RWPE1 (cell line): ENCODE measurements at regions not wholly inside any gene's neighbourhood (a gene's known extent, or its start where the extent isn't known, plus 50 kb on each side); places are given as distances from the start of the nearest gene placed in this dataset.
"Not testable (repeated sequence)": the region's sequence is repeated elsewhere in the genome, so short reads cannot be mapped to it uniquely, and the experiment has no call there.

Experiments used
- CTCF ChIA-PET: fragments of 350-600 bp; sonication (Branson Sonifier 250); formaldehyde crosslinking; extraction: SDS; loops from one replicate; lab custom pipeline; 2021; lab: Yijun Ruan, JAX
- POLR2A ChIA-PET: fragments of 400-600 bp; formaldehyde crosslinking; extraction: SDS; loops from one replicate; lab custom pipeline; 2020; ENCODE audit warnings: antibody characterized with exemption; ENCODE audit not compliant: low non-redundant PET; lab: Yijun Ruan, JAX
- DNase-seq: peaks from one replicate; pipeline ENCODE4 v3.0.0; 2012; ENCODE audit warnings: low spot score
- H3K27ac ChIP-seq: fragments of 450-650 bp; 2 replicates; pipeline ENCODE4 v1.5.1; 2017
- TF ChIP-seq, protein P1 (sequence below): fragments of 450-650 bp; conservative IDR thresholded peaks from 2 replicates; pipeline ENCODE4 v1.5.1; 2017; ENCODE audit warnings: low read depth, mild to moderate bottlenecking

DNA sequence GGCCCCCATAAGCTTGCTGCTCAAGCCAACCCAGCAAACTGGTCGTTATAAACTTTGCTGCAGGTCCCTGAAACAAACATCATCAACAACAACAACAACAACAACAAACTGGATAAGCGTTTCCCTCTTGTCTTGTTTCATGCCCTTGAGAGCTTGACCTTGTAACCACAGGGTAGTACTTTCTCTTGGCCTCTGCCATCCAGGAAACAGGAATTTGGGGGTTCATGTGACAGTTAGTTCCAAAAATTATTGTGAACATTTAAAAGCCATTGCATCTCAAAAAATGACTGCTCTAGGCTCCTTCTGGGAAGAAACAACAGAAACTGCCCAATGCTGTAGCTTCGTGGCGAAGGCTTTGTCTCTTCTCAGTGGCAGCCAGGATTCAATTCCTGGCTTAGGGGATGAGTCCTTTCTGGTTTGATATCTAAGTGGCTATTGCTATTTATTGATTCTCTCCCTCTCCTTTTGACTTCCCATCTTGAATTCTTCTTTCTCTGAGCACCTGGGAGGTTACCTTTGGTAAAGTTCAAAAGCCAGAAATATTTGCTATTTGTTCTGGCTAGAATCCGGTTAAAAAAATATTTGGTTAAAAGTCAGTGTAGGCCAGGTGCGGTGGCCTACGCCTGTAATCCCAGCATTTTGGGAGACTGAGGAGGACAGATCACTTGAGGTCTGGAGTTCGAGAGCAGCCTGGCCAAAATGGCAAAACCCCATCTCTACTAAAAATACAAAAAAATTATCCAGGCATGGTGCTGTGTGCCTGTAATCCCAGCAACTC lies 52.0 kb upstream of the CPM start:
- TF ChIP-seq, protein P1, sequence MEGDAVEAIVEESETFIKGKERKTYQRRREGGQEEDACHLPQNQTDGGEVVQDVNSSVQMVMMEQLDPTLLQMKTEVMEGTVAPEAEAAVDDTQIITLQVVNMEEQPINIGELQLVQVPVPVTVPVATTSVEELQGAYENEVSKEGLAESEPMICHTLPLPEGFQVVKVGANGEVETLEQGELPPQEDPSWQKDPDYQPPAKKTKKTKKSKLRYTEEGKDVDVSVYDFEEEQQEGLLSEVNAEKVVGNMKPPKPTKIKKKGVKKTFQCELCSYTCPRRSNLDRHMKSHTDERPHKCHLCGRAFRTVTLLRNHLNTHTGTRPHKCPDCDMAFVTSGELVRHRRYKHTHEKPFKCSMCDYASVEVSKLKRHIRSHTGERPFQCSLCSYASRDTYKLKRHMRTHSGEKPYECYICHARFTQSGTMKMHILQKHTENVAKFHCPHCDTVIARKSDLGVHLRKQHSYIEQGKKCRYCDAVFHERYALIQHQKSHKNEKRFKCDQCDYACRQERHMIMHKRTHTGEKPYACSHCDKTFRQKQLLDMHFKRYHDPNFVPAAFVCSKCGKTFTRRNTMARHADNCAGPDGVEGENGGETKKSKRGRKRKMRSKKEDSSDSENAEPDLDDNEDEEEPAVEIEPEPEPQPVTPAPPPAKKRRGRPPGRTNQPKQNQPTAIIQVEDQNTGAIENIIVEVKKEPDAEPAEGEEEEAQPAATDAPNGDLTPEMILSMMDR, result no peak
- POLR2A ChIA-PET, result no interaction called here
- no peak for DNase-seq
- CTCF ChIA-PET, result no interaction called here
- H3K27ac ChIP-seq, result no peak overlapping the region

DNA sequence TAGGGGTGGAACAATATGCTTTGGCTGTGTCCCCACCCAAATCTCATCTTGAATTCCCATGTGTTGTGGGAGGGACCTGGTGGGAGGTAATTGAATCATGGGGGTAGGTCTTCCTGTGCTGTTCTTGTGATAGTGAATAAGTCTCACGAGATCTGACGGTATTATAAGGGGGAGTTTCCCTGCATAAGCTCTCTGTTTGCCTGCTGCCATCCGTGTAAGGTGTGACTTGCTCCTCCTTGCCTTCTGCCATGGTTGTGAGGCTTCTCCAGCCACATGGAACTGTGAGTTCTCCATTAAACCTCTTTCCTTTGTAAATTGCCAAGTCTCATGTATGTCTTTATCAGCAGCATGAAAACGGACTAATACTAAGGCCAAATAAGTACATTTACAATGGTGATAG lies 64.6 kb upstream of the CPM start:
- CTCF ChIA-PET, H3K27ac ChIP-seq, POLR2A ChIA-PET, DNase-seq: not testable (repeated sequence)

DNA sequence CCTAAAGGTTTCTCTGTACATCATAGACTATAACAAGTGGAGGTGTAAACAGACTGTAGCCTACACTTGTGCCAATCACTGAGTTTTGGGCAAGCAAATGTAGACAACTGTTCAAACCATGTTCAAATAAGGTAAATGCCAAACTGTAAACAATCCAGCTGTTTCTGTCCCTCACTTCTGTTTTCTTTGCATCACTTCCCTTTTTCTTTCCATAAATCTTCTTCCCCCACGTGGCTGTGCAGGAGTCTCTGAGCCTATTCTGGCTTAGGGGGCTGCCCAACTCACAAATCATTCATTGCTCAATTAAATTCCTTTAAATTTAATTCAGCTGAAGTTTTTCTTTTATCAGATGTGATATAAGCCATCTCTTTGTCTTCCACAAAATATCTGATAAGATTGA lies 65.1 kb upstream of the CPM start:
- DNase-seq, result no peak
- no peak overlapping the region for H3K27ac ChIP-seq
- ChIA-PET CTCF (no interaction called here), POLR2A (interaction anchor here (0.5 kb wide), 1 partner anchor 301 kb away, joined by 7 read pairs; no protein-coding TSS in a partner anchor)
- TF ChIP-seq, protein P1, result no peak

DNA sequence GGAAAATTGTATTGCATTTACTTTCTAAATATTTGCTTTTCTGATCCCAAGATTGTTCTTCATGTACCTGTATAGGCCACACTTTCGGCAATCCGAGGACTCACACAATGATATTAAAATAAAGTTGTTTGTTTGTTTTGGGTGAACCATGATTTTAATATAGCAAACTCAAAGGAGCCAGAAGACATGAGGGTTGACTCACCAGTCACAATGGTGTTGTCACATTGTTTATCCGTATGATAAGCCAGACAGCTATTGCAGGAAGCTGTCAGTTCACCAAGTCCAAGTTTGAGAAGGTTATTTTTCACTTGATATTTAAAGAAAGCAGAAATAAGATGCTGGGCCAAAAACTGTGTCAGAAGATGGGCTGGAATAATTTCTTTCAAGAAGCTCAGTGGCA lies 67.1 kb upstream of the CPM start:
- no peak overlapping the region for H3K27ac ChIP-seq
- TF ChIP-seq, protein P1, result no peak
- ChIA-PET POLR2A (no interaction called here), CTCF (no interaction called here)
- no peak for DNase-seq

DNA sequence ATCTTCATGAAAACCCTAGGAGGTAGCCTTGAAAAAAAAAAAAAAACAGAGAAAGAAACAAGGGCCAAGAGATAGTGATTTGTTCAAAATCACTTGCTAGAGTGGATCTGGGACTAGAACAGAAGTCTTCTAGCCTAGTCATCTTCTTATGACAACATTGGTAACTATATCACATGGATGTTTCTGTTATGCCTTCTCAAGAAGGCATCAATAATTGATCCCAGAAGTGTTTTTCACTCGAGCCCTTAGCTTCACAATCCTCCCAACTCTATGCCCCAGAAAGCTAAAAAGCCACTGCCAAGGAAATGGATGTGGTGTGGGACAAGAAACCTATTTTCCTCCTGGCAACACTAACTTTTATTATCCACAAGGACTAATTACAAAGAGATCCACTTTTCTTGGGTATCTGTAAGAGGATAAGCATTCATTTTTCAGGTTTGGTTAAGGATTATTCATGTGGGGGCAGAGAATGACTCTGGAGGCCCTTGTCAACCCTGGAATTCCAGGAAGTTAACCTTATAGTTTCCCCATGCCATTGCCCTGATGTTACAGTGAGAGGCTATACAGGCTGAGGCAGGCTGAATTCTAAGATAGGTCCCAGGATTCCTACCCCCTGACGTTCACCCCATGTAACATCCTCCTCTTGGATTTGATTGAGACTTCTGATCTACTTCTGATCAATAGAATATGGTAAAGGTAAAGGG lies 67.7 kb upstream of the CPM start:
- ChIA-PET POLR2A (no interaction called here), CTCF (no interaction called here)
- DNase-seq, result peak; percentile 14
- TF ChIP-seq, protein P1, result no peak
- no peak overlapping the region for H3K27ac ChIP-seq

DNA sequence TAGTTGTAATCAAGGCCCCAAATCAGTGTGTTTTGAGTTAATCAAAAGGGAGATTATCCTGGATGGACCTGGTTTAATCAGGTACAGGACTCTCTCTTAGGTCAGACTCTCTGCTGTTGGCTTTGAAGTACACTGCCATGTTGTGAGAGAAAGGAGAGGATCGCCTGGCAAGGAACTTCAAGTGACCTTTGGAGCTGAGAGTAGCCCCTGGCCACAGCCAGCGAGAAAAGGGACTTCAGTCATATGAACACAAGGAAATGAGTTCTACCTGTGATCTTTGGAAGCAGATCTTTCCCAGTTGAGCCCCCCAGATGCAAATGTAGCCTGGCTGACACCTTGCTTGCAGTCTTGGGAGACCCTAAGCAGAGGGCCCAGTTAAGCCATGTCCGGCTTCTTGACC lies 68.3 kb upstream of the CPM start:
- POLR2A ChIA-PET, result no interaction called here
- CTCF ChIA-PET, result interaction anchor here (0.9 kb wide), 1 partner anchor 27 kb away, joined by 3 read pairs; no protein-coding TSS in a partner anchor
- H3K27ac ChIP-seq, result no peak overlapping the region
- TF ChIP-seq, protein P1, result no peak
- no peak for DNase-seq

DNA sequence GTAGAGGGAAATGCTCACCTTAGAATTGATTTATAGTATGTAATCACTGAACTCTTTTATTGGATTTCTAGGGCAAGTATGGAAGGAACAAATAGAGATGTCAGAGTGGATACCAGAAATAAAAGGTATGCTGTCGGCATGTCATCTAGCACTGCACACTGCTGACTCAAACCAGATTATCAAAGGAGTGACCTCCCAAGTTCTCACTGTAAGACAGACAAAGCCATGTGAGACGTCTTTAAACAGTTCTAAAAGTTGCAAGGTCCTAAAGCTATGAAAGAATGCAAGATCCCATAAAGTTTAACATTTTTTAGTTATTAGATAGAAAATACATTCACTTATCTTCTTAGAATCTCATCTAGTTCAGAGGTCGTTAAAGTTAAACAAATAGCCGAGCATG lies 70.0 kb upstream of the CPM start:
- TF ChIP-seq, protein P1, result no peak
- no peak overlapping the region for H3K27ac ChIP-seq
- DNase-seq, result no peak
- CTCF ChIA-PET, result no interaction called here
- POLR2A ChIA-PET, result no interaction called here
